ENCODE measurements at regions not wholly inside any gene's neighbourhood (a gene's known extent, or its start where the extent isn't known, plus 50 kb on each side); places are given as distances from the start of the nearest gene placed in this dataset.

DNA sequence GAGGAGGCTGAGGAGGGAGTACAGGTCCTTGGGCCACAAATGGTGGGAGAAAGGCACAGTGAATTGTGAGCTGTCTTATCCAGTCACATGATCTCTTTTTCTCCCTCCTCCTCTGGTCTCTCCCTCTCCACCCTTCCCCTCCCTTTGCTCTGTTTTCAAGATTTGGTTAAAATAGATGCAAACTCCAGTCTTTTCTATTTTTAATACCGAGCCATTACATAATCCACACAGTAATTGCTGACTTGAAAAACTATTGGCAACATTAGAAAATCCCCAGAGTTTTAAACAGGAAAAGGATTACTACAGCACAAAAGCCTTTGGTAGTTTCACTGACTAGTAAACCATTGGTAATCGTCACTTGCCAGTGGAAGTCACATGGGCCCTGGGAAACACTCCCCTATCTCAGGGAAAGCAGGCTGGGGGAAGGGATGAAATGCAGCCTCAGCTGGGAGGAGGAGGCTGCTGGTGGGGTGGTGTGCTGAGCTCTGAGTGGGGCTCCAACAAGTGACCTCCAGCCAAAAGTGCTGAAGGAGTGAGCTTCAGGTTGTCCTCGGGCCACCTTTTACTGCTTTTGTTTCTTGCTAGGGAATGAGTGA is 57.4 kb upstream of the PCBP1 start:
- peaks cover 21% of the 10 kb centered on the region for H3K4me1 Mint-ChIP-seq
- H3K9ac ChIP-seq: no peak overlapping the region
- peaks cover 26% of the 10 kb centered on the region for H3K4me1 ChIP-seq

GRCh38 chr2:70024284-70024683 is 62.9 kb upstream of the ASPRV1 start:
- H3K9ac ChIP-seq: no peak overlapping the region
- DNase-seq (ENCODE audit: low spot score): peak; percentile 69
- H3F3A ChIP-seq (ENCODE audit: low read depth): no peaks in the 10 kb centered on the region
- H3K27me3 ChIP-seq: no peaks in the 10 kb centered on the region
- Mint-ChIP-seq H3K27me3 (ENCODE audit: insufficient read depth, low read depth) (no peaks in the 10 kb centered on the region), H3K4me3 (no peak overlapping the region), H3K27ac (no peak overlapping the region), H3K4me1 (no peaks in the 10 kb centered on the region), H3K36me3 (peaks cover 27% of the 10 kb centered on the region), H3K9me3 (peaks cover 5% of the 10 kb centered on the region)
- no peaks in the 10 kb centered on the region for H3K36me3 ChIP-seq
- TF ChIP-seq, protein P1, sequence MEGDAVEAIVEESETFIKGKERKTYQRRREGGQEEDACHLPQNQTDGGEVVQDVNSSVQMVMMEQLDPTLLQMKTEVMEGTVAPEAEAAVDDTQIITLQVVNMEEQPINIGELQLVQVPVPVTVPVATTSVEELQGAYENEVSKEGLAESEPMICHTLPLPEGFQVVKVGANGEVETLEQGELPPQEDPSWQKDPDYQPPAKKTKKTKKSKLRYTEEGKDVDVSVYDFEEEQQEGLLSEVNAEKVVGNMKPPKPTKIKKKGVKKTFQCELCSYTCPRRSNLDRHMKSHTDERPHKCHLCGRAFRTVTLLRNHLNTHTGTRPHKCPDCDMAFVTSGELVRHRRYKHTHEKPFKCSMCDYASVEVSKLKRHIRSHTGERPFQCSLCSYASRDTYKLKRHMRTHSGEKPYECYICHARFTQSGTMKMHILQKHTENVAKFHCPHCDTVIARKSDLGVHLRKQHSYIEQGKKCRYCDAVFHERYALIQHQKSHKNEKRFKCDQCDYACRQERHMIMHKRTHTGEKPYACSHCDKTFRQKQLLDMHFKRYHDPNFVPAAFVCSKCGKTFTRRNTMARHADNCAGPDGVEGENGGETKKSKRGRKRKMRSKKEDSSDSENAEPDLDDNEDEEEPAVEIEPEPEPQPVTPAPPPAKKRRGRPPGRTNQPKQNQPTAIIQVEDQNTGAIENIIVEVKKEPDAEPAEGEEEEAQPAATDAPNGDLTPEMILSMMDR (IDR thresholded peaks at IDR 0.05): no peak
- no peak for TF ChIP-seq EZH2 (IDR thresholded peaks at IDR 0.05)
- no peak for TF ChIP-seq EZH2phosphoT487 (IDR thresholded peaks at IDR 0.05)
- H4K20me1 ChIP-seq (ENCODE audit: low read depth): no peaks in the 10 kb centered on the region
- H3K4me3 ChIP-seq: no peak overlapping the region
- H3K79me2 ChIP-seq (ENCODE audit: low read depth): no peaks in the 10 kb centered on the region
- H3K4me1 ChIP-seq: peaks cover 8% of the 10 kb centered on the region
- peak overlapping the region; percentile 6 for H2AFZ ChIP-seq (replicated peaks)
- peak overlapping the region; percentile 29 for H3K27ac ChIP-seq
- no peaks in the 10 kb centered on the region for H3K9me3 ChIP-seq (ENCODE audit: low read depth)
- peak overlapping the region; percentile 42 for H3K4me2 ChIP-seq

More for the DNA sequence above, 57.4 kb upstream of the PCBP1 start:
- no peaks in the 10 kb centered on the region for H4K20me1 ChIP-seq (ENCODE audit: low read depth)
- H3K79me2 ChIP-seq (ENCODE audit: low read depth): no peaks in the 10 kb centered on the region
- Mint-ChIP-seq H3K4me3 (no peak overlapping the region), H3K9me3 (no peaks in the 10 kb centered on the region), H3K27me3 (ENCODE audit: insufficient read depth, low read depth) (no peaks in the 10 kb centered on the region), H3K36me3 (peaks cover 22% of the 10 kb centered on the region), H3K27ac (peak overlapping the region; percentile 68)
- peak overlapping the region; percentile 62 for H3K4me2 ChIP-seq
- TF ChIP-seq EZH2 (IDR thresholded peaks at IDR 0.05): no peak
- no peak for TF ChIP-seq EZH2phosphoT487 (IDR thresholded peaks at IDR 0.05)
- TF ChIP-seq, protein P1 (IDR thresholded peaks at IDR 0.05): no peak
- H3K36me3 ChIP-seq: no peaks in the 10 kb centered on the region
- H3F3A ChIP-seq (ENCODE audit: low read depth): peaks cover 14% of the 10 kb centered on the region
- H3K27ac ChIP-seq: peak overlapping the region; percentile 88
- peak overlapping the region; percentile 83 for H2AFZ ChIP-seq (replicated peaks)
- no peaks in the 10 kb centered on the region for H3K27me3 ChIP-seq
- no peaks in the 10 kb centered on the region for H3K9me3 ChIP-seq (ENCODE audit: low read depth)
- H3K4me3 ChIP-seq: no peak overlapping the region
- DNase-seq (ENCODE audit: low spot score): peak; percentile 71

- Histone ChIP-seq H3K9ac (no peak overlapping the region), H3K79me2 (ENCODE audit: low read depth) (no peaks in the 10 kb centered on the region), H3K27ac (no peak overlapping the region), H3K27me3 (no peaks in the 10 kb centered on the region), H2AFZ (replicated peaks) (no peak overlapping the region), H3F3A (ENCODE audit: low read depth) (no peaks in the 10 kb centered on the region), H3K9me3 (ENCODE audit: low read depth) (peaks cover 5% of the 10 kb centered on the region), H3K4me3 (no peak overlapping the region), H4K20me1 (ENCODE audit: low read depth) (no peaks in the 10 kb centered on the region), H3K36me3 (peaks cover 10% of the 10 kb centered on the region), H3K4me1 (peaks cover 2% of the 10 kb centered on the region), H3K4me2 (no peak overlapping the region)
- H3K27ac Mint-ChIP-seq: no peak overlapping the region
- H3K9me3 Mint-ChIP-seq: peaks cover 22% of the 10 kb centered on the region
- DNase-seq (ENCODE audit: low spot score): no peak
- TF ChIP-seq EZH2 (IDR thresholded peaks at IDR 0.05) (no peak), EZH2phosphoT487 (IDR thresholded peaks at IDR 0.05) (no peak)
- TF ChIP-seq, protein P1 (IDR thresholded peaks at IDR 0.05): no peak
- no peak overlapping the region for H3K4me3 Mint-ChIP-seq
- no peaks in the 10 kb centered on the region for H3K27me3 Mint-ChIP-seq (ENCODE audit: insufficient read depth, low read depth)
- H3K36me3 Mint-ChIP-seq: peaks cover 43% of the 10 kb centered on the region
- H3K4me1 Mint-ChIP-seq: no peaks in the 10 kb centered on the region
Observed at GRCh38 chr2:70019096-70019495, 57.7 kb upstream of the ASPRV1 start.

Data from neural progenitor cell (in vitro differentiated cells).